ENCODE measurements at regions not wholly inside any gene's neighbourhood (a gene's known extent, or its start where the extent isn't known, plus 50 kb on each side); places are given as distances from the start of the nearest gene placed in this dataset.
"Not testable (repeated sequence)": the region's sequence is repeated elsewhere in the genome, so short reads cannot be mapped to it uniquely, and the experiment has no call there.

- no peaks in the 10 kb centered on the region for H4K20me1 ChIP-seq (ENCODE audit: insufficient read depth, low read length)
- no peak overlapping the region for H3K27ac ChIP-seq (ENCODE audit: low read depth, low read length, poor library complexity, severe bottlenecking)
- intact Hi-C loops (cut with micrococcal nuclease; ENCODE audit: unreplicated experiment) = no loop called here
- ChIA-PET CTCF (ENCODE audit: unreplicated experiment) (no interaction called here), POLR2A (no interaction called here)
- H3K9me3 ChIP-seq (ENCODE audit: low read length) = no peaks in the 10 kb centered on the region
- no peaks in the 10 kb centered on the region for H3K9me2 ChIP-seq (ENCODE audit: insufficient read depth, low read length)
- BruUV-seq (replicated peaks) = no TSS peak
- no peak overlapping the region for H3K4me2 ChIP-seq (ENCODE audit: low read length)
- TF ChIP-seq CTCF (conservative IDR thresholded peaks at IDR 0.05; ENCODE audit: low read length) (no peak), EZH2phosphoT487 (IDR thresholded peaks at IDR 0.05; ENCODE audit: borderline replicate concordance, low read depth, low read length) (no peak)
- H2AFZ ChIP-seq (ENCODE audit: low read length) = no peak overlapping the region
- H3K79me2 ChIP-seq (ENCODE audit: insufficient read depth, low read depth, low read length) = no peaks in the 10 kb centered on the region
- no peaks in the 10 kb centered on the region for H3K36me3 ChIP-seq (ENCODE audit: insufficient read depth, low read length)
- DNase-seq (ENCODE audit: low spot score) = no peak
- H3K4me1 ChIP-seq (ENCODE audit: insufficient read depth, low read length, poor library complexity, severe bottlenecking) = no peaks in the 10 kb centered on the region
- H3K4me3 ChIP-seq (ENCODE audit: low read depth, low read length, poor library complexity, severe bottlenecking) = no peak overlapping the region
Observed at GRCh38 chr13:18232298-18232993, 949.2 kb downstream of the TUBA3C start.

GRCh38 chr13:18224411-18224810 lies 957.2 kb downstream of the TUBA3C start:
- DNase-seq (ENCODE audit: low spot score); H2AFZ ChIP-seq (ENCODE audit: low read length); H4K20me1 ChIP-seq (ENCODE audit: insufficient read depth, low read length); H3K36me3 ChIP-seq (ENCODE audit: insufficient read depth, low read length); H3K79me2 ChIP-seq (ENCODE audit: insufficient read depth, low read depth, low read length); H3K4me2 ChIP-seq (ENCODE audit: low read length); H3K4me1 ChIP-seq (ENCODE audit: insufficient read depth, low read length, poor library complexity, severe bottlenecking); H3K9me2 ChIP-seq (ENCODE audit: insufficient read depth, low read length); H3K9me3 ChIP-seq (ENCODE audit: low read length); H3K4me3 ChIP-seq (ENCODE audit: low read depth, low read length, poor library complexity, severe bottlenecking); BruUV-seq (replicated peaks); CTCF ChIA-PET (ENCODE audit: unreplicated experiment); H3K27ac ChIP-seq (ENCODE audit: low read depth, low read length, poor library complexity, severe bottlenecking); POLR2A ChIA-PET; intact Hi-C loops (cut with micrococcal nuclease; ENCODE audit: unreplicated experiment): not testable (repeated sequence)

GRCh38 chr13:18214689-18215088 lies 966.9 kb downstream of the TUBA3C start:
- H3K4me3 ChIP-seq (ENCODE audit: low read depth, low read length, poor library complexity, severe bottlenecking); H3K79me2 ChIP-seq (ENCODE audit: insufficient read depth, low read depth, low read length); POLR2A ChIA-PET; CTCF ChIA-PET (ENCODE audit: unreplicated experiment); H3K4me1 ChIP-seq (ENCODE audit: insufficient read depth, low read length, poor library complexity, severe bottlenecking); H3K36me3 ChIP-seq (ENCODE audit: insufficient read depth, low read length); H2AFZ ChIP-seq (ENCODE audit: low read length); BruUV-seq (replicated peaks); H3K27ac ChIP-seq (ENCODE audit: low read depth, low read length, poor library complexity, severe bottlenecking); H3K4me2 ChIP-seq (ENCODE audit: low read length); H3K9me2 ChIP-seq (ENCODE audit: insufficient read depth, low read length); H4K20me1 ChIP-seq (ENCODE audit: insufficient read depth, low read length); intact Hi-C loops (cut with micrococcal nuclease; ENCODE audit: unreplicated experiment); DNase-seq (ENCODE audit: low spot score); H3K9me3 ChIP-seq (ENCODE audit: low read length): not testable (repeated sequence)

- H3K9me2 ChIP-seq (ENCODE audit: insufficient read depth, low read length); H3K4me3 ChIP-seq (ENCODE audit: low read depth, low read length, poor library complexity, severe bottlenecking); H2AFZ ChIP-seq (ENCODE audit: low read length); DNase-seq (ENCODE audit: low spot score); POLR2A ChIA-PET; H3K79me2 ChIP-seq (ENCODE audit: insufficient read depth, low read depth, low read length); CTCF ChIA-PET (ENCODE audit: unreplicated experiment); H3K9me3 ChIP-seq (ENCODE audit: low read length); H3K4me1 ChIP-seq (ENCODE audit: insufficient read depth, low read length, poor library complexity, severe bottlenecking); H3K36me3 ChIP-seq (ENCODE audit: insufficient read depth, low read length); H3K4me2 ChIP-seq (ENCODE audit: low read length); intact Hi-C loops (cut with micrococcal nuclease; ENCODE audit: unreplicated experiment); H4K20me1 ChIP-seq (ENCODE audit: insufficient read depth, low read length); BruUV-seq (replicated peaks); H3K27ac ChIP-seq (ENCODE audit: low read depth, low read length, poor library complexity, severe bottlenecking): not testable (repeated sequence)
Observed at GRCh38 chr13:18213511-18213910, 968.1 kb downstream of the TUBA3C start.
